ENCODE measurements at regions not wholly inside any gene's neighbourhood (a gene's known extent, or its start where the extent isn't known, plus 50 kb on each side); places are given as distances from the start of the nearest gene placed in this dataset.

- TF ChIP-seq CTCF (IDR thresholded peaks at IDR 0.05; ENCODE audit: low read depth, low read length), result no peak
- H3K4me3 ChIP-seq (ENCODE audit: low read depth, low read length), result no peak overlapping the region
Observed at GRCh38 chr2:63676135-63676534, 87.4 kb downstream of the MDH1 start.

GRCh38 chr2:63678085-63678484 lies 89.3 kb downstream of the MDH1 start:
- TF ChIP-seq CTCF (IDR thresholded peaks at IDR 0.05; ENCODE audit: low read depth, low read length), result no peak
- H3K4me3 ChIP-seq (ENCODE audit: low read depth, low read length), result no peak overlapping the region

- no peak overlapping the region for H3K4me3 ChIP-seq (ENCODE audit: low read depth, low read length)
- TF ChIP-seq CTCF (IDR thresholded peaks at IDR 0.05; ENCODE audit: low read depth, low read length), result no peak
Observed at GRCh38 chr2:63678551-63678950, 89.8 kb downstream of the MDH1 start.

DNA sequence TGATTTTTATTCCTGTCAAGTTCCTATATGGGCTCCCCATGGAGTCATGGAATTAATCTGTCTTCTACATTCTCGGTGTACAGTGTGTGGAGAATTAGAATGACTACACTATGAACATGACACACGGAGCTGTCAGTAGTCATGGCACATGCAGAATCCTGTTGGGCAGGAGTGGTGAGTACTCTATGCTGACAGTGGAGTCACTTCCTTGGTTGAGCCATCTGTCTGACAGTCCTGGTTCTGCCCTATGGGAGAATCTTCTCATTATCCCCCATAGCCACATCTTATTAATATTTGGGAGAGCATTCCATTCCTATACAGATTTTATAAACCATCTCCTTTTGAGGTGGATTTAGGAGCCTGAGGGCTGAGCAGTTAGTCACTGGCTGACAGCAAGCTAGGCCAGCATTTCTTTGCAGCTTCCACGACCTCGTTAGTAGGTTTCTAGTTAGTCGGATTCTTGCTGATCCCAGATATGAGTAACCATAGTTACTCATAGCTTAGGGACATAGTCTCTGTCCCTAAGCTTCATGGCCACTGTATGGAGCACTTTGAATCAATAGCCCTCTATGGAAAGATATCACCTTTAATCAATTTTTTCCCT lies 90.6 kb downstream of the MDH1 start:
- H3K4me3 ChIP-seq (ENCODE audit: low read depth, low read length), result no peak overlapping the region
- no peak for TF ChIP-seq CTCF (IDR thresholded peaks at IDR 0.05; ENCODE audit: low read depth, low read length)

GRCh38 chr2:63680455-63680854 lies 91.7 kb downstream of the MDH1 start:
- no peak for TF ChIP-seq CTCF (IDR thresholded peaks at IDR 0.05; ENCODE audit: low read depth, low read length)
- no peak overlapping the region for H3K4me3 ChIP-seq (ENCODE audit: low read depth, low read length)

- H3K4me3 ChIP-seq (ENCODE audit: low read depth, low read length), result no peak overlapping the region
- TF ChIP-seq CTCF (IDR thresholded peaks at IDR 0.05; ENCODE audit: low read depth, low read length), result no peak
Observed at GRCh38 chr2:63681896-63682295, 93.1 kb downstream of the MDH1 start.

DNA sequence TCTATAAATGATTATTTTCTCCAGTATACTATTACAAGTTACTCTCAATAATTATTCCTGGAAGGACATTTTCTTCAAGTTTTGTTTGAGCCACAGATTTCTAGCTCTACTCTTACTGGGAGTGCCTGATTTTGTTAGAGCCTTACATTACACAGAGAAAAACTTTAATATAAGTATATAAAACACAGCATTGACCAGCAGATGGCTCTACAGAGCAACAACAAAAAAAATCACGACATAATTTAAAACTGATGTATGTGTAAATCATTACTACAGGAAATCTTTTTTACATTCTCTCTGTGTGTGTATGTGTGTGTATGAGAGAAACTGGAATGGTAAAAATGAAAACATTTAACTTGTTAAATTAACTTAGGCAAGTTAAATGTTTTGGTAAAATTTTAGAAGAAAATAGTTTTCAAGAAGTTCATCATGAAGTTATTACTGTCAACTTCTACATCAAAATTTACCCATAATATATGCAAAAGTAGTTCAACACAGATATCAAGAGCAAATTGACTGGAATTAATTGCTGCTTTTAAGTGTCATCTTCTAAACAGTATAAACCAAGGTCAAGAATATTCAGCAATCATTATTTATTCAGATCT lies 103.3 kb downstream of the MDH1 start:
- no peak overlapping the region for H3K4me3 ChIP-seq (ENCODE audit: low read depth, low read length)
- TF ChIP-seq CTCF (IDR thresholded peaks at IDR 0.05; ENCODE audit: low read depth, low read length), result no peak
